Keratinocyte (primary cell): ENCODE measurements at regions not wholly inside any gene's neighbourhood (a gene's known extent, or its start where the extent isn't known, plus 50 kb on each side); places are given as distances from the start of the nearest gene placed in this dataset.

ENCODE experiments used
- DNase-seq: peaks from one replicate; pipeline ENCODE4 v3.0.0-alpha.2; 2011; ENCODE audit warnings: low read depth, missing footprints, low spot score
- FAIRE-seq: peaks from 2 replicates; lab custom pipeline; 2011; peaks lifted over from hg19 to GRCh38; lab: Jason Lieb, UNC
- H2AFZ ChIP-seq: 2 replicates; pipeline ENCODE4 v1.6.0; 2012; ENCODE audit warnings: low read length, control low read depth, inconsistent platforms; ENCODE audit not compliant: control insufficient read depth
- H3K27ac ChIP-seq: 2 replicates; pipeline ENCODE4 v1.5.1; 2011; ENCODE audit warnings: low read length; ENCODE audit not compliant: control insufficient read depth, insufficient read depth
- H3K27me3 ChIP-seq: 3 replicates; pipeline ENCODE4 v1.6.0; 2011; ENCODE audit warnings: low read length; ENCODE audit not compliant: control insufficient read depth, insufficient read depth; ENCODE audit errors: extremely low read depth
- H3K36me3 ChIP-seq, 2 experiments: 2 replicates in 1 of 2; 3 replicates in 1 of 2; pipeline ENCODE4 v1.5.1; 2011; ENCODE audit warnings: low read length in 2 of 2, mild to moderate bottlenecking in 1 of 2; ENCODE audit not compliant: control insufficient read depth in 2 of 2, insufficient read depth in 2 of 2; ENCODE audit errors: extremely low read depth in 1 of 2
- H3K4me1 ChIP-seq: 3 replicates; pipeline ENCODE4 v1.5.1; 2011; ENCODE audit warnings: low read length; ENCODE audit not compliant: control insufficient read depth, insufficient read depth; ENCODE audit errors: extremely low read depth
- H3K4me2 ChIP-seq: 3 replicates; pipeline ENCODE4 v1.6.0; 2011; ENCODE audit warnings: low read depth, low read length; ENCODE audit not compliant: control insufficient read depth, insufficient read depth; ENCODE audit errors: extremely low read depth
- H3K4me3 ChIP-seq, 3 experiments: fragments of 200-600 bp in 1 of 3; sonication (generic) in 1 of 3; 2 replicates in 2 of 3; 3 replicates in 1 of 3; pipeline ENCODE4 v1.5.1; 2011 to 2016; ENCODE audit warnings: low read length in 3 of 3, mild to moderate bottlenecking in 3 of 3, control low read depth in 2 of 3, inconsistent platforms in 1 of 3, low read depth in 1 of 3, mixed read lengths in 1 of 3, mixed run types in 1 of 3, moderate library complexity in 1 of 3; ENCODE audit not compliant: control insufficient read depth in 2 of 3, insufficient read depth in 2 of 3; ENCODE audit errors: extremely low read depth in 1 of 3
- H3K79me2 ChIP-seq: 2 replicates; pipeline ENCODE4 v1.6.0; 2012; ENCODE audit warnings: low read length; ENCODE audit not compliant: control insufficient read depth, insufficient read depth
- H3K9ac ChIP-seq: 3 replicates; pipeline ENCODE4 v1.6.0; 2011; ENCODE audit warnings: low read length; ENCODE audit not compliant: control insufficient read depth, insufficient read depth; ENCODE audit errors: extremely low read depth
- H3K9me1 ChIP-seq: 3 replicates; pipeline ENCODE4 v1.6.0; 2011; ENCODE audit warnings: low read length; ENCODE audit not compliant: control insufficient read depth, insufficient read depth; ENCODE audit errors: extremely low read depth
- H3K9me3 ChIP-seq: 2 replicates; pipeline ENCODE4 v1.5.1; 2012; ENCODE audit warnings: low read depth, low read length; ENCODE audit not compliant: control insufficient read depth
- H4K20me1 ChIP-seq: 3 replicates; pipeline ENCODE4 v1.6.0; 2011; ENCODE audit warnings: low read length; ENCODE audit not compliant: control insufficient read depth, insufficient read depth; ENCODE audit errors: extremely low read depth
- EZH2 ChIP-seq: IDR thresholded peaks from one replicate; pipeline ENCODE4 v1.6.1; 2012; ENCODE audit warnings: inconsistent platforms, mild to moderate bottlenecking, low read length, moderate library complexity
- dilution Hi-C: fragments of 300-500 bp; cut with MboI; formaldehyde crosslinking; loops from one replicate; pipeline ENCODE4 v1.7.0; 2020; ENCODE audit warnings: low sequenced_read_pairs; ENCODE audit not compliant: extremely low pct_ligation_motif_present
- TF ChIP-seq, protein P1 (sequence below), 3 experiments: IDR thresholded peaks in 1 of 3; conservative IDR thresholded peaks in 1 of 3; optimal IDR thresholded peaks in 1 of 3; 2 replicates in 2 of 3; 3 replicates in 1 of 3; pipeline versions ENCODE3 to v1.5.1; 2011; ENCODE audit warnings: low read length in 3 of 3, mild to moderate bottlenecking in 3 of 3, moderate library complexity in 2 of 3, control low read depth in 1 of 3, inconsistent platforms in 1 of 3; ENCODE audit not compliant: insufficient read depth in 2 of 3; ENCODE audit errors: extremely low read depth in 1 of 3

DNA sequence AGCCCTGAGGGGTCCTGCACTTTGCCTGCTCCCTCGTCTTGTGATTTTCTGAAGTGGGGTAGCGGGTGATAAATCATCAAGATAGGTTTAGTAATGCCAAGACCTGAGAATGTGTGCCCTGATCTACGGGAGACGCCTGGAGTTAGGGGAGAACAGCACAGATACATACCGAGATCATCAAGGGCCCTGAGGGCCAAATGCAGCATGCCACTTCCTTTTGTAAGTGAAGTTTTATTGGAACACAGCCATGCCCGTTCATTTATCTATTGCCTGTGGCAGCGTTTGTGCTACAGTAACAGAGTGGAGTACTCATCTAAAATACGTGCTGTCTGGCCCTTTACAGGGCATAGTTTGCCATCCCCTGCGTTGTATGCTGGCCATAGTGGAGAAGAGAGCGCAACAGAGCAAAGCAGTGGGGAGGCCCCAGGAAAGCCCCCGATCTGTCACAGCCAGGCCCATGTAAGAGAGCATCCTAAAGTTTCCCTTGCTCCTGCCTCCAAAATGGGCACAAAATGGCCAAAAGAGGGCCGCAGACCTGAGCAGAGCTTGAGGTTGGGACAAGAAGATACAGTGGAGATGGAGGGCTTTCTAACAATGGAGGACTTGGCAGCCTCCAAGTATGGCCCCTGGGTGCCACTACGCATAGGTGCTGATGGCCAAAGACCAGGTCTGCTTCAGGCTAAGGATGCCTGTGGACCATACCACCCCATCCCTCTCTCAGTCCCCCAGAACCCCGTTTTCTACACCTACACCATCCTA is 167.0 kb downstream of the SMIM20 start:
- no peak for TF ChIP-seq EZH2
- TF ChIP-seq, protein P1, sequence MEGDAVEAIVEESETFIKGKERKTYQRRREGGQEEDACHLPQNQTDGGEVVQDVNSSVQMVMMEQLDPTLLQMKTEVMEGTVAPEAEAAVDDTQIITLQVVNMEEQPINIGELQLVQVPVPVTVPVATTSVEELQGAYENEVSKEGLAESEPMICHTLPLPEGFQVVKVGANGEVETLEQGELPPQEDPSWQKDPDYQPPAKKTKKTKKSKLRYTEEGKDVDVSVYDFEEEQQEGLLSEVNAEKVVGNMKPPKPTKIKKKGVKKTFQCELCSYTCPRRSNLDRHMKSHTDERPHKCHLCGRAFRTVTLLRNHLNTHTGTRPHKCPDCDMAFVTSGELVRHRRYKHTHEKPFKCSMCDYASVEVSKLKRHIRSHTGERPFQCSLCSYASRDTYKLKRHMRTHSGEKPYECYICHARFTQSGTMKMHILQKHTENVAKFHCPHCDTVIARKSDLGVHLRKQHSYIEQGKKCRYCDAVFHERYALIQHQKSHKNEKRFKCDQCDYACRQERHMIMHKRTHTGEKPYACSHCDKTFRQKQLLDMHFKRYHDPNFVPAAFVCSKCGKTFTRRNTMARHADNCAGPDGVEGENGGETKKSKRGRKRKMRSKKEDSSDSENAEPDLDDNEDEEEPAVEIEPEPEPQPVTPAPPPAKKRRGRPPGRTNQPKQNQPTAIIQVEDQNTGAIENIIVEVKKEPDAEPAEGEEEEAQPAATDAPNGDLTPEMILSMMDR (optimal IDR thresholded peaks at IDR 0.05 in 1 of 3, IDR thresholded peaks at IDR 0.05 in 1 of 3, conservative IDR thresholded peaks at IDR 0.05 in 1 of 3; ENCODE audit: extremely low read depth in 1 of 3, insufficient read depth in 2 of 3, low read length in 3 of 3): no peak
- dilution Hi-C loops: no loop called here
- FAIRE-seq (peak; percentile 55), DNase-seq (no peak)
- Histone ChIP-seq H2AFZ (no peak overlapping the region), H3K27me3 (peaks cover 3% of the 10 kb centered on the region), H3K4me3 (no peak overlapping the region), H3K9me1 (no peaks in the 10 kb centered on the region), H3K79me2 (no peaks in the 10 kb centered on the region), H3K36me3 (no peaks in the 10 kb centered on the region), H3K9ac (no peak overlapping the region), H3K4me2 (no peak overlapping the region), H3K4me1 (peaks cover 41% of the 10 kb centered on the region), H3K27ac (no peak overlapping the region), H3K9me3 (peaks cover 3% of the 10 kb centered on the region), H4K20me1 (no peaks in the 10 kb centered on the region)

DNA sequence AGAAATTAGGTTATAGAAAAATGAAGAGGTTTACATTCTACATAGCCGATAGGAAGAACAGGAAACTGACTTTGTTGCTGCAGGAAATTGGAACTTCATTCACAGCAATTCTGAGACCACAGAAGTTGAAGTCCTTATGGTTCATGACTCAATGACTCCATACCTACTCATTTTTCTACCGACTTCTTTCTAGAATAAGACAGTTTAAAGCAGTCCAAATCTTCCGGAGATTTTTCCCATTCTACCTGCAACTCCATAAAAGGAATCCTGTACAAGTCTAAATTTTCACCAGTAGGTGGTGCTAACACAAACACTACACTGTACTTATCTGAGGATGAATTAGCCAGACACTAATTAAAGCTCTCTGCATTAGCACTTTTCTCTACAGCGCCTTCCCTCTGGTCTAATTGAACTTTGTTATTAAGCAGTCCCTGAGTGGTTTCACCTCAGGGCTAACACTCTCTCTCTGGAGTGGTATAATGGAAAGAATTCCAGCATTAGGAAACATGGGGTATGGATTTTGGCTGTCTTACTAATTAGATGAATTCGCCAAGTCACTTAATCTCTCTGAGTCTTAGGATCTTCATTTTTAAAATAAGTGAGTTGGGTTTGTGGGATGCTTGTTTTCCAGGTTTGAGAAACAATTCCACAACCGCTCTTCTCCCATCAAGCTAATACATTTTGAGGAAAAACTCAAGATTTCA is 167.9 kb downstream of the SMIM20 start:
- peak; percentile 88 for FAIRE-seq

More for the DNA sequence above, 167.9 kb downstream of the SMIM20 start:
- no peak overlapping the region for H3K4me3 ChIP-seq
- no peak overlapping the region for H2AFZ ChIP-seq
- dilution Hi-C loops: no loop called here
- H3K9ac ChIP-seq: no peak overlapping the region
- peak overlapping the region; percentile 39 for H3K4me2 ChIP-seq
- no peaks in the 10 kb centered on the region for H4K20me1 ChIP-seq
- DNase-seq: no peak
- TF ChIP-seq EZH2: no peak
- TF ChIP-seq, protein P1 (optimal IDR thresholded peaks at IDR 0.05 in 1 of 3, IDR thresholded peaks at IDR 0.05 in 1 of 3, conservative IDR thresholded peaks at IDR 0.05 in 1 of 3; ENCODE audit: extremely low read depth in 1 of 3, insufficient read depth in 2 of 3, low read length in 3 of 3): peak in 2 of 3 experiments; percentile 52 to 67
- H3K9me3 ChIP-seq: peaks cover 3% of the 10 kb centered on the region
- peaks cover 35% of the 10 kb centered on the region for H3K4me1 ChIP-seq
- H3K27me3 ChIP-seq: peaks cover 3% of the 10 kb centered on the region
- no peak overlapping the region for H3K27ac ChIP-seq
- no peaks in the 10 kb centered on the region for H3K36me3 ChIP-seq
- no peaks in the 10 kb centered on the region for H3K79me2 ChIP-seq
- no peaks in the 10 kb centered on the region for H3K9me1 ChIP-seq
